Right cardiac atrium (tissue), 5 donors: ENCODE measurements at regions not wholly inside any gene's neighbourhood (a gene's known extent, or its start where the extent isn't known, plus 50 kb on each side); places are given as distances from the start of the nearest gene placed in this dataset.

Source experiments
- ATAC-seq, 2 donors: fragments of 200-7000 bp; cut with Tn5 transposase; one replicate each; pipeline versions ENCODE4 v1.8.0 to v1.9.1; 2020; ENCODE audit warnings: moderate library complexity in 2 of 2, mild to moderate bottlenecking in 1 of 2
- DNase-seq, 3 donors: peaks; one replicate each; pipeline ENCODE4 v3.0.0-alpha.2; 2020
- H3K27ac ChIP-seq: one replicate; pipeline ENCODE4 v1.5.1; 2013; ENCODE audit warnings: mild to moderate bottlenecking, low read length, control low read depth, moderate library complexity
- H3K27me3 ChIP-seq: one replicate; pipeline ENCODE4 v1.6.1; 2013; ENCODE audit not compliant: control insufficient read depth, insufficient read depth
- H3K4me1 ChIP-seq: one replicate; pipeline ENCODE4 v1.6.1; 2013; ENCODE audit warnings: low read length; ENCODE audit not compliant: control insufficient read depth, insufficient read depth
- H3K4me3 ChIP-seq: one replicate; pipeline ENCODE4 v1.5.1; 2013; ENCODE audit warnings: low read length, control low read depth
- H3K9me3 ChIP-seq: one replicate; pipeline ENCODE4 v1.6.1; 2013; ENCODE audit warnings: low read length; ENCODE audit not compliant: control insufficient read depth
- WGBS: extraction: QIAGEN DNeasy Blood & Tissue Kit; methylation state at CpG from one replicate; pipeline ENCODE4 v1.1.7; 2013; 5-methylcytosine and 5-hydroxymethylcytosine counted together
- intact Hi-C, 4 donors: fragments of 100-400 bp; cut with DNase I; formaldehyde crosslinking; loops; one replicate each; pipeline versions ENCODE4 v1.11.0 to v1.14.0; 2022 to 2023
- donor health status: healthy with polysubstance abuse.
- donor health status: DM: no; HTN: yes; CAD: no.
- donor health status: DM: no; HTN: no; CAD: no.
- donor health status: DM: no; HTN: yes; CAD: no; lungs with severe emphysema.
- donor health status: DM: yes; HTN: yes; CAD: no.

GRCh38 chr6:104532462-104532861, 327.3 kb downstream of the HACE1 start:
- Histone ChIP-seq H3K4me1 (peaks cover 4% of the 10 kb centered on the region), H3K9me3 (no peaks in the 10 kb centered on the region), H3K4me3 (no peak overlapping the region), H3K27me3 (no peaks in the 10 kb centered on the region), H3K27ac (no peak overlapping the region)
- WGBS = 71% methylated on average over 3 of the region's 3 CpGs
- ATAC-seq = no peak
- no peak for DNase-seq
- intact Hi-C loops = no loop called here

GRCh38 chr6:104531646-104532045, 328.1 kb downstream of the HACE1 start:
- intact Hi-C loops = no loop called here
- 56% methylated on average over 1 of the region's 1 CpG for WGBS
- ATAC-seq (no peak), DNase-seq (no peak)
- Histone ChIP-seq H3K27me3 (no peaks in the 10 kb centered on the region), H3K9me3 (no peaks in the 10 kb centered on the region), H3K4me1 (peaks cover 4% of the 10 kb centered on the region), H3K4me3 (no peak overlapping the region), H3K27ac (no peak overlapping the region)

- WGBS = 65% methylated on average over 10 of the region's 10 CpGs
- peak; percentile 27 to 45 for ATAC-seq
Measured at GRCh38 chr6:104527761-104528415, 331.8 kb downstream of the HACE1 start.

DNA sequence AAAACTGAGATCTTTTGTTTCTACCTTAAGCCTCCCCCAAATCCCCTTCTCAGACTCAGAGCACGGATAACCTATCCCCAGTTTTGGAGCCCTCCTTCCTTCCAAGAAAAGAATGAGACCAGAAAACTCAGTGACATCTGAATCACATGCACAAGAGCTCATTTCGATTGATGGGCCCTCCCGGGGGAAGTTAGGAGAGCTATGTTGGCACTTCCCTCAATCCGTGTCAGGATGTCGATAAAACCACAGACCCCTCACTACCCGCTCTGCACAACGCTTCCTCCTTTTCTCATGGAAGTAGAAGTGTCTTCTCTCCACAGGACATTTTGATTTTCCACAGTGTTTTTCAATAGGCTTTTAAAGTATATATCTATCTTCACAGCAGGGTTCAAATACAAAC, 332.4 kb downstream of the HACE1 start:
- Histone ChIP-seq H3K27ac (no peak overlapping the region), H3K9me3 (no peaks in the 10 kb centered on the region), H3K27me3 (no peaks in the 10 kb centered on the region), H3K4me3 (no peak overlapping the region), H3K4me1 (no peaks in the 10 kb centered on the region)
- 54% methylated on average over 7 of the region's 7 CpGs for WGBS
- DNase-seq = peak in 1 of 3 donors; percentile 46
- intact Hi-C loops = loop anchor here in 1 of 4 donors (10.0 kb wide), 1 partner anchor 247 kb away; no protein-coding TSS in a partner anchor
- peak; percentile 43 to 44 for ATAC-seq

More at GRCh38 chr6:104527761-104528415, 331.8 kb downstream of the HACE1 start:
- Histone ChIP-seq H3K27me3 (no peaks in the 10 kb centered on the region), H3K27ac (no peak overlapping the region), H3K9me3 (no peaks in the 10 kb centered on the region), H3K4me1 (no peaks in the 10 kb centered on the region), H3K4me3 (no peak overlapping the region)
- intact Hi-C loops = loop anchor here in 1 of 4 donors (10.0 kb wide), 1 partner anchor 247 kb away; no protein-coding TSS in a partner anchor
- peak; percentile 16 to 57 (median 43) for DNase-seq

DNA sequence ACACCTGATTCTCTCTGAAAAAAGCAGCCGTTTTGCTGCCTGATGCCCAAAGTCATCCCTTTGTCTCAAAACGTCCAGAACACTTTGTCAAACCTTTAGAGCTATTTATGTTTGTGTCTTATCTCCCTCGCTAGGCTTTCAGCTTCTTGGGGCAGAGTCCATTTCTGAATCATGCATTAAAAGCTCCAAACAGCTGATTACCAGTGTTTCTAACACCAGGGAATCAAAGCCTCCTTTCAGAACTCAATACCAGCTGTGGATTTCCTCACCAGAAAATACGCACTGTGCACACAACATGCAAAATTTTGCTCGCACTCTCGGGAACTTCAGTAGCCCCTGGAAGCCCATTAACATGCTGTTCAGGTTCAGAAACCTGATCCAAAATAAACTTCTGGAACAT, 333.3 kb downstream of the HACE1 start:
- no peaks in the 10 kb centered on the region for H3K4me1 ChIP-seq
- DNase-seq (no peak), ATAC-seq (peak; percentile 45 to 65)
- H3K27me3 ChIP-seq = no peaks in the 10 kb centered on the region
- no peak overlapping the region for H3K4me3 ChIP-seq
- H3K9me3 ChIP-seq = no peaks in the 10 kb centered on the region
- H3K27ac ChIP-seq = no peak overlapping the region
- intact Hi-C loops = loop anchor here in 1 of 4 donors (10.0 kb wide), 1 partner anchor 248 kb away; no protein-coding TSS in a partner anchor
- 24% methylated on average over 6 of the region's 6 CpGs for WGBS

DNA sequence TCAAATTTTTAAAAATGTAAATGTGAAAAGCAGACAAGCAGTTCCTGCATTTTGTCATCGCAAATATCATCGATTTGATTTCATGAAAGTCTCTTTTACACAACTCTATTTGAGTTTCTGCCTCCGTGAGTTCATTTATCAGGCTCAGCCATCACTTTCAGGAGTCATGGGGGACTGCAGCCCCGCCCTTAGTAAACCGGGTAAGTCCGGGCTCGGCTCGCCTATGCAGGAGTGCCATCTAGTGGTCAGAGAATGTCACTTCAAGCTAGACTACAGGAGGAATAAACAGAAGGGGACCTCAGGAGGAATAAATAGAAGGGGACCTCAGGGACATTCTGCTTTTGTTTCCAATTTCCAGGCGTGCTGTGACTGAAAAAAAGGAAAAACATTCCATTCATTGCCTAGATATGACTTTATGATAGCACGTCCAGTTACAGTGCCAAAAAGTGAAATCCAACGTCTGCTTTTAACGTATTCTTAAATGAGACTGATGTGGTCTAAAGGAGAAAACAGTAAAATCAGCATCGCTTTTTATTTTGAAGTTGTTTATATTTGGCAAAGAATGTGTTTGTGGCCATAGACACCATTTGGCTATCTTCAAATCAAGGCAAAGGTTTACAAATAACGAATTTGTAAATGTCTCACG, 333.9 kb downstream of the HACE1 start:
- H3K9me3 ChIP-seq = no peaks in the 10 kb centered on the region
- WGBS = 15% methylated on average over 15 of the region's 15 CpGs
- H3K27me3 ChIP-seq = no peaks in the 10 kb centered on the region
- peak overlapping the region; percentile 50 for H3K4me3 ChIP-seq
- H3K4me1 ChIP-seq = no peaks in the 10 kb centered on the region
- ATAC-seq (peak; percentile 89 to 93), DNase-seq (peak; percentile 62 to 78 (median 71))
- intact Hi-C loops = loop anchor here in 1 of 4 donors (10.0 kb wide), 1 partner anchor 249 kb away; no protein-coding TSS in a partner anchor
- H3K27ac ChIP-seq = no peak overlapping the region

GRCh38 chr6:104522533-104522932, 337.2 kb downstream of the HACE1 start:
- no peak for DNase-seq
- H3K4me1 ChIP-seq = no peaks in the 10 kb centered on the region
- no peak for ATAC-seq
- WGBS = 72% methylated on average over 6 of the region's 6 CpGs
- no peak overlapping the region for H3K4me3 ChIP-seq
- intact Hi-C loops = loop anchor here in 1 of 4 donors (5.0 to 10.0 kb wide), 2 partner anchors 175 to 252 kb away; no protein-coding TSS in a partner anchor
- no peak overlapping the region for H3K27ac ChIP-seq
- no peaks in the 10 kb centered on the region for H3K9me3 ChIP-seq
- no peaks in the 10 kb centered on the region for H3K27me3 ChIP-seq

DNA sequence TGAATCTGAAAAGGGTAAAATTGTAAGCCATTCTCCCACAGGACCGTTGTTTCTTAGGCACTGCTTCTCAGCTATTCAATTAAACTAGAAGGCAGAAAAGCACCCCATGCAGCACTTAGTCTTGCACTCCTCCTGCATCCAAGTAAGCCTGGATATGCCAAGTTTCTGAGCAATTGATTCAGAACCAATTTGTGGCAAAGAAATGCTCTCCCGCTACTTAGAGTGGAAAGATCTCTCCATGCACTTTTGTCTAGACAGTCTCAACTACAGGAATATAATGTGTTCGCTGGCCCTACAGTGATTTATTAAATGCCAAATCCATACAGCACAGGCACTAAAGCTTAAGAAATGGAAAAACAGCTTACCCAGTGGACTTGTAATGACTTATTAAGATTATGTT, 338.5 kb downstream of the HACE1 start:
- Histone ChIP-seq H3K27ac (no peak overlapping the region), H3K9me3 (no peaks in the 10 kb centered on the region), H3K4me3 (no peak overlapping the region), H3K4me1 (no peaks in the 10 kb centered on the region), H3K27me3 (no peaks in the 10 kb centered on the region)
- WGBS = 74% methylated on average over 3 of the region's 3 CpGs
- DNase-seq (no peak), ATAC-seq (no peak)
- intact Hi-C loops = loop anchor here in 1 of 4 donors (5.0 to 10.0 kb wide), 2 partner anchors 176 to 254 kb away; no protein-coding TSS in a partner anchor

DNA sequence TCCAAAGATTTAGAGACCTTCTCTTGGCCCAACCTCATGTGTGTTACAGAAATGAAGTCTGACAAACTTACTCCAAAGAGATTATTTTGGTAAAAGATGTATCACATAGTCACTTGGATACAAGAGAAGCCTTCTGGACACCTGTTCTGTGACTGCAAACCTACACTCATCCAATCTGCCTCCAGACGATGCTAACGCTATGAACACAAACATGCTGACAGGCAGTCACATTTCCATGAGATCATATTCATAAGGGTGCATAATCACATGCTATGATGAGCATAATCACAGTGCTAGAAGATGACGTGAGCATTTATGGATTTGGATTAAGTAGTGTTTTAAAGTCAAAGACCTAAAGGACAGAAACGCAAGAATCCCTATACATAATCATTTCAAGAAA, 340.2 kb downstream of the HACE1 start:
- ATAC-seq = no peak
- H3K27ac ChIP-seq = no peak overlapping the region
- no peaks in the 10 kb centered on the region for H3K27me3 ChIP-seq
- H3K4me1 ChIP-seq = no peaks in the 10 kb centered on the region
- 77% methylated on average over 4 of the region's 4 CpGs for WGBS
- no peak for DNase-seq
- no peak overlapping the region for H3K4me3 ChIP-seq
- H3K9me3 ChIP-seq = no peaks in the 10 kb centered on the region
- intact Hi-C loops = no loop called here

GRCh38 chr6:104509355-104509754, 350.4 kb downstream of the HACE1 start:
- WGBS = 92% methylated on average over 3 of the region's 3 CpGs
- H3K27ac ChIP-seq = no peak overlapping the region
- intact Hi-C loops = no loop called here
- no peak overlapping the region for H3K4me3 ChIP-seq
- ATAC-seq = no peak
- no peaks in the 10 kb centered on the region for H3K27me3 ChIP-seq
- H3K9me3 ChIP-seq = no peaks in the 10 kb centered on the region
- H3K4me1 ChIP-seq = no peaks in the 10 kb centered on the region
- no peak for DNase-seq

DNA sequence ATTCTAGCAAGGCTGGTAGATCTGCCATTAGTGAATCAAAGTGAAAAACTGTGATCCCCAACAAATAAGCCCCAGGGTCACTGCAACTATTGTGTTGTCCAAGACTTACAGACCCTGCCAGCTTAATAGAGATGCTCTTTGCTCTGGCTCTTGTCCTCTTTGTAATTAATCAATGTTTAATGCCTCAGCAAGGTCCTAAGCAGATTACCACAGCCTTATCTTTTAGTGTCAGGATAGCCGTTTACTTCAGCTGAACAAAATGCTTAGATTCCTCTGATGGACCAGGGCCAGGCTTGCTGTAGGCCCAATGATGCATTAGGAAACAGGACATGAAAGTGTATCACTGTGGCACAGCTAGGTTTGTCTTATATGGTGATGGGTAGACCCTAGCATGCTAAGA, 353.3 kb downstream of the HACE1 start:
- Histone ChIP-seq H3K9me3 (no peaks in the 10 kb centered on the region), H3K27me3 (no peaks in the 10 kb centered on the region), H3K4me1 (no peaks in the 10 kb centered on the region), H3K27ac (no peak overlapping the region), H3K4me3 (no peak overlapping the region)
- 32% methylated on average over 1 of the region's 1 CpG for WGBS
- intact Hi-C loops = no loop called here
- no peak for DNase-seq
- ATAC-seq = no peak
